Activated T-cell treated with anti-CD3 and anti-CD28 coated beads for 4 hours (primary cell): ENCODE measurements at regions not wholly inside any gene's neighbourhood (a gene's known extent, or its start where the extent isn't known, plus 50 kb on each side); places are given as distances from the start of the nearest gene placed in this dataset.

Experiments used
- DNase-seq: peaks from one replicate; pipeline ENCODE4 v3.0.0-alpha.2; 2020

DNA sequence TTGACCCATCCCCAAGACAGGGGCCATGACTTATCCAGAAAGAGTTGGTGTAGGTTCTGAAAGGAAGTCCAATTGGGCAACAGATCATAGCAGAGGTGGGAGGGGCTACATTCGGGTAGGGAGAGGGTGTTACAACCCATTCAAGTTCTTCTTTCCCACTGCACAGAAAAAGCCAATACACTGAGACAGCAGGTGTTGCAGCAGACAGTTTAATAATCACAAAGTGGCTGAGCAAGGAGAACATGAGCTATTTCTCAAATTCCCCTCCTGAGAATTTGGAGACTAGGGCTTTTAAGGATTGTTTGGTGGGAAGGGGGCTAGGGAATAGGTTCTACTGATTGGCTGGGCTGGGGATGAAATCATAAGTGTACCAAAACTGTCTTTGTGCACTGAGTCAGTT is 328.4 kb upstream of the POU3F1 start:
- no peak for DNase-seq

DNA sequence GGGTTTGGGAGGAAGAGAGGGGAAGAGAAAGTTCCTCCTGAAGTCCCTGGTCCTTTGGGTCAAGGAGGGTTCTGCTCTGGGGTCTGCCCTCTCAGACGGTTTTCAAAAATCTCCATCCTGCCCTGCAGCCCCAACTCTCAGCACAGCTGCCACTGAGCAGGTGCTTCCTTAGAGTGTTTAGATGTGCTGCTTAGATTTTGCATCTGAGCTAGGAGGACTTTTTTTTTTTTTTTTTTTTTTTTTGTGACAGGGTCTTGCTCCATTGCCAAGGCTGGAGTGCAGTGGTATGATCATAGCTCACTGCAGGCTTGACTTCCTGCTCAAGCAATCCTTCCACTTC is 324.9 kb upstream of the POU3F1 start:
- DNase-seq, result no peak

DNA sequence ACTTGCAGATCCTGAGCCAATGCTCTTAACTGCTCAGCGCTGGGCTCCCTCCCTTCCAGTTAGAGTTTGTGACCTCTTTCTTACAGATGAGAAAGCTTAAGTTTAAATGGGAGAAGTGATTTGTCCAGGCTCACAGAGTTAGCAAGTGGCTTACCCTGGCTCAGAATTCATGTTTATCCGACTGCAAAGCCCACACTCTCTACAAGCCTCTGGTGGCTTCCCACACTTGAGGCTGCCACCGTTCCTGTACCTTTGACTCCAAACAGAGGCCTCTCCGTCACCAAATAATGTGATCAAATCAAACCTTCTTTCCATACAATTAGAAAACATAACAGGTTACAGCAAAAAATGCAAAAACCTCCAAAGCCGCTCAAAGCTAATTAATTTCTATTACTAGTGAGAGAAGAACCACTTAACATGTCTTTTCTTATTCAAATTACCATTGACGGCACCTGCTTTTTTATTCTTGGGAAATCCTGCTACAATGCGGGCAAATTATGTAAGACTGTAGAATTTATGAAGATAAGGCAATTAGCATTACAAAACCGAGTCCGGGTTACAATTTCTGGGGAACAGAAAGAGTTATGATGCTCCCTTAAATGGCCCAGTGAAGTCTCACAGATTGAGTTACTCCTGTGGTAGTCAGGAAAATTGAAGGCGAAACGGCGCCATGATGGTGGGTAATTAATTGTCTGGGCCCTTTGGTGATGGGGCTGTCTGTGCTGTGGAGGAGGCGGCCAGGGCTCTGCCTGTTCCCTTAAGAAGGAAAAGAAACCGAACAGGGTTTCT is 324.3 kb upstream of the POU3F1 start:
- no peak for DNase-seq

DNA sequence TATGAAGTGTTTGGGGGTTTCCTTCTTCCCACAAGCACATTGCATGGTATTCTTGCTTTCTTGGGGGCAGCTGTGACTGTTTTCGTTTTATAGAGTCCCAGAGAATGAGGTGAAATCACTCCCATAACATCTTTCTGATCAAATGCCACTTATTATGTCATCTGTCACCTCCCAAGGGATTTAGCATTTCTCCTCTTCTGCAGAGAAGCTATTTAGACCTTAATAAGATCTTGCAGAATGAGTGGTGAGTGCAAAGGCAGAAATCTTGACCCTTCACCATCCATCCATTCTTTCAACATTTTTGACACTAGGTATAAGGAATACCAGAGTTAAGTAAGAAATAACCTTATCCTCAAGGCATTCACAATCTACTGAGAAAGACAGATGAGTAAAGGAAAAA is 318.6 kb upstream of the POU3F1 start:
- DNase-seq, result no peak

DNA sequence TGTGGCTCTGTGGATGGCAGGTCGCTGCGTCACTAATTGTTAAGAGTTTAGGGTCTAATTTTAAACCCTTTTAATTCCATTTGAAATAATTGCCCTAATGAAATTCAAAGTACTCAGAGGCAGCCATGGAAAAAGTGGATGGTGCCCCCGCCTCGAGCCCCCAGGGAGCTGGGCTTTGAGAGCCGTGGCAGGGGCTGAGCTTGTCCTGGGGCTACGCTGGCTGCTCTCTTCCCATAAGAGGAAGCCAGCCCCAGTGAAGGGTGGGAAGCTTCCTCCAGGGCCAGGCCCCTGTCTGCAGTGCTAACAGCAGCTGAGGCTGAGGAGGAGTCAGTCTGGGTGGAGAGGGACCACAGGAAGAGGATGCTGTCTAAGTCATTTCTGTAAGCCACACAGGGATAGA is 315.0 kb upstream of the POU3F1 start:
- DNase-seq, result no peak

DNA sequence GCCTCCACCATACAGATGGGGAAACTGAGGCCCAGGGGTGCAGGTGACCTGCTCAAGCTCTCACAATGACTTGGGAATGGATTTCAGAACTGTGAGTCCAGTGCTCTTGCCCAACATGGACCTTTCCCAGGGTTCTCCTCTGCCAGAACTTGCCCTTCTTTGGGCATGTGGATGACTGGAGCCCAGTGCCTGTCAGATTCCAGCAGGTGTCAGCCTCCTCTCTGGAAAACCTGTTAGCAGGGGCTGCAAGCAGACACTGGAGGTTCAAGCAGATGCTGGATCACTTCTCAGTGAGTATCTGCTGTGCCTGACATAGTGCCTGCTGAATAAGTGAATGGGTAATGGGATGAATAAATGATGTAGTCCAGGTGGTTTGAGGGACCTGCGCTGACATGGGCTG is 314.2 kb upstream of the POU3F1 start:
- no peak for DNase-seq

DNA sequence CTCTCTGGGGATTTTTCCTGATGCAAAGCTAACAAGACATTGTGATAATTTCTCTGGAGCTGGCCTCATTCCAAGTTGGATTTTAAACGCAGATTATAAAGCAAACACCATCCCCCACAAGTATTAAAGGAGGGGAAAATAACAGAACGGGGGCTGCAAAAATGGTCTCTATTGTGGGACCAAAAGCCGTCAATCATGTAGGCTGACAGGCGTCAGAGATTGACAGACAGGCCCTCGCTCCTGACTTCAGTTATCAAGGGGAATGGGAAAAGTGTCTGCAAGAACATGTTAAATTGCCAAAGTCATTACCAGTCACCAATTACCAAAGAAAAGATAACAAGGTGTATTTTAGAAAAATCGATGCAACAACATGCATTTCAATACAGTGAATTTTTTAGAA is 307.4 kb upstream of the POU3F1 start:
- DNase-seq, result no peak

DNA sequence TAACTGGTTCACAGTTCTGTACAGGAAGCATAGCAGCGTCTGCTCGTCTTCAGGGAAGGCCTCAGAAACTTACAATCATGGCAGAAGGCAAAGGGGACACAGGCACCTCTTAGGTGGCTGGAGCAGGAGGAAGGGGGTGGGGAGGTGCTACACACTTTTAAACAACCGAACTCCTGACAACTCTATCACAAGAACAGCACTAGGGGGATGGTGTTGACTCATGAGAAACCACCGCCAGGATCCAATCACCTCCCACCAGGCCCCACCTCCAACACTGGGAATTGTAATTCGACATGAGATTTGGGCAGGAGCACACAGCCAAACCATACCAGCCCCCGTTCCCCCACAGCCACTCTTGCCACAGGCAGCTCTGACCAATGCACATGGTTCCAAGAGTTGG is 306.3 kb upstream of the POU3F1 start:
- no peak for DNase-seq

DNA sequence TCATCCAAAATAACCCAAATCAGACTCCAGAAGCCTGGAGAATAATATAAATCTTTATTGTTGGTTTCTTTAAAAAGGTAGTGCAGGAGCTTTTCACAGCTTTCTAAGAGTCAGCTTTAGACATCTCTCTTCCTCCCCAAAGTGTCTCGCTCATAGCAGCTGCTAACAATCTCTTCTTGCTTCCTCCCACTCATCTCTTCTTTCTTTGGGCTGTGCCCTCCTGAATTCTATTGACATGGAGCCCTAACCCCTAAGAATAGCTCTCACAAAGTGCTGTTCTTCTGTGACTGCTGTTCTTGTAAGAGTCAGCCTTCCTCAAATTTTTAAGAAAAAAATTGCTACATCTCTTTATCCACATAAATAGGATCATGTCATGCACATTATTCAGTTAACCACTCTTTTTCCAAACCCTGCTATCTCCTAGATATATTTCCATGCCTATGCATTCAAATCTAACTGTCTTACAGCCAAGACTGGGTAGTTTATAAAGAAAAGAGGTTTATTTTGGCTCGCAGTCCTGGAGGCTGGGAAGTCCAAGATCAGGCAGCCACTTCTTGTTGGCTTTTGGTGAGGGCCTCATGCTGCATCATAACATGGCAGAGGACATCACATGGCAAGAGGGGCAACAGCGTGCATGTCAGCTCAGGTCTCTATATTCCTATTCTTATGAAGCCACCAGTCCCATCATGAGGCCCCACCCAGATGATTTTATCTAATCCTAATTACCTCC is 301.0 kb upstream of the POU3F1 start:
- DNase-seq, result no peak

DNA sequence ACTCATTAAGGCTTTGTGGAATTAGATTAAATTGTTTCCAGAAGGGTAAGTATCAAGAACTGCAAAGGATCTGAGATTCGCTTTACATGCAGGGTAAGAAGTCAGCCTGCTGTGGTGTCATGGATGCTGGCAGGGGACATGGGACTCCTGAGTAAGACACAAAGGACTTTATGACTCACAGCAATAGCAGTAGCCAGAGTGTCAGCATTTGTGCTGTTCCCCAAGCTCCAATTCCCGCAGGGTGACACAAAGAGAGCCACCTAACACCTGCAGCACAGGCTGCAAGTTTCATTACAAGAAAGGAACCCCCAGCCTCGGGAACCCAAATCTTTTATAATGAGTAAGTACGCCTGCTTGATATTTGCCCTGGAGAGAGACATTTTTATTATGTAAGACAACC is 298.1 kb upstream of the POU3F1 start:
- DNase-seq, result no peak

DNA sequence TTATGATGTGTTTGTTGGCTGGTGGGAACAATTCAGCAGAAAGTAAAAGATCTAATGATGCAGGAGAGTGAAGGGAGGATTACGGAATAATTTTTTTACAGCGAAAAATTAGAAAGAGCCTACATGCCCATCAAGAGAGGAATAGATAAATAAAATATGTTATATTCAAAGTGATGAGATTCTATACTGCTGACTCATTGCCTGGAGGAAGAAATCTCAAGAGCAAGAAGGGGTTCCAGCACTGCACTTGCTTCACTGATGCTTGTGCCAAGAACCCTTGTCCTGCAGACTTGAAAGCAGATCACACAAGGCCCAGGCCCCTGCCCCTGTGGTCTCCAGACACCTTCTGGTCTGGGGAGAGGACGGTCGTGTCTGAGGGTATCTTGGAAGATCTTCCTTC is 295.1 kb upstream of the POU3F1 start:
- no peak for DNase-seq

DNA sequence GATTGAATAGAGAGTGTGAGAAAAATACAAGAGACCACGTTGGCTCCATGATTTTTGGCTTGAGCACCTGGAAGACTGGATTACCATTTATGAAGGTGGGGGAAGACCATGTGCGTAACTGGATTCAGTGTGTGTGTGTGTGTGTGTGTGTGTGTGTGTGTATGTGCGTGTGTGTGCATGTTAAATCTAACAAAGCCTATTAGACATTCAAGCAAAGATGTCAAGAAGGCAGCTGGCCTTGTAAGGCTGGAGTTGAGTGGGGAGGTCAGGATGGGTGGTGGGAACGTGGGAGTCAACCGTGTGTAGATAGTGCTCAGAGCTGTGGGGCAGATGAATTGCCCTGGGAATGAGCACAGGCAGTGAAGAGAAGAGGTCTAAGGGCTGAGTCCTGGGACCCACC is 293.8 kb upstream of the POU3F1 start:
- DNase-seq, result no peak

DNA sequence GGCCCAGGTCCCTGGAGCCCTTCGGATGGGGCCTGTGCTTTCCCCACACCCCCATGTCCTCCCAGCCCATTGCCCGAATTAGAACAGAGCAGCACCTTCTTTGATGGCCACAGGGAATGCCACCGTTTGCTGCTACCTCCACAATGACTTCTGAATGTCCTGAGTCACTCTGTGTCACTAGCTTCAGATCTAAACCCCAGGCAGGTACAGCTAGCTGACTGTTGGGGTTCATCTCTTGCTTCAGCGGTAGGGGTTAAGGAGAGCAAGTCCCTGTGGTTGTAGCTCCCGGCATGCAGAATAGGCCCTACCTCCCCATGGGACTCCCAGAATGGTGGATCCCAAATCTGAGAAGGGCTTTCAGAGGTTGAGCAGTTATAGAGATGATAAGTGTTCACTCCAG is 291.1 kb upstream of the POU3F1 start:
- DNase-seq, result no peak

DNA sequence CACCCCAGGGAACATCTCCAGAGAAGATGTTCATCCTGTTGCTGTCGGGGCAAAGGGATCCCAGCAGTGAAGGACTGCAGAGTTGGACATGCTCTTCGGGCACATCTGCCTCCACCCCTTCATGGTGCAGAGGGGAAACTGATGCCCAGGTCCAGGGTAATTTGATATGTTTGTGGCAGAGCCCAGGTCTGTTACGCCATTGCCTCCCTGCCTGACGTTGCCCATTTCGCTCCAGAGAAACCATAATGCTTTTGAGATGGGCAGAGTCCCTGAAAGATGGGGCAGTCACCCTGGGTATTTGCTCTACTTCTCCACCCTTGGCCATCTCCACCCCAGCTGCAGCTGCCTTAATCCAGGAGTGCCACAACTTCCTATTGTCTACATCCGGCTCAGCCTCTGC is 290.4 kb upstream of the POU3F1 start:
- DNase-seq, result no peak

DNA sequence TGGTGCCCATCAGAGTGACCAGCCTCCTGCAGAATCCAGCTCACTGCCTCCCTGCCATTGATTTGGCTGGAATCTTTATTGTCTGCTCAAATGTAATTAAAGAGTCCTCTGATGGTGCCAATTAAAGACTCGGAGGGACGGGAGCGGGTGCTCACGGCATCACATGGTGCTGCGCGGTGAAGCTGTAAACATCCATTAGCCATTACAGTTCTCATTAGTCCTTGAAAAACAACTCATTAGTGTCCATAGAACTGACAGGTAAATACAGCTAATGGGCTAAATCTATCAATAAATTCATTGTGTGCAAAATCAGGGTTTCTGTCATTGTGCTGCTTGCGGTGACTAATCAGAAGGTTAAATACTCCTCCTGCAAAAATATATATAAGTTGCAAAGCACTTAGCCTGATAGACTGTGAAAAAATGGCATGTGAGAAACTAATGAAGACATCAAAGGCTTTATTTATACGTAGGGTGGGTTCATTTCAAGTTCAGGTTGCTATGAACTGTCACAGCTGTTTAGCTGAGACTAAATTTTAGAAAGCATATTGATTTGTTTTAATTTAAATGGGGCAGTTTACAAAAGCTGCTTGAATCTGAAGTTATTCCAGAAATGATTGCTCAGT is 289.8 kb upstream of the POU3F1 start:
- DNase-seq, result no peak

DNA sequence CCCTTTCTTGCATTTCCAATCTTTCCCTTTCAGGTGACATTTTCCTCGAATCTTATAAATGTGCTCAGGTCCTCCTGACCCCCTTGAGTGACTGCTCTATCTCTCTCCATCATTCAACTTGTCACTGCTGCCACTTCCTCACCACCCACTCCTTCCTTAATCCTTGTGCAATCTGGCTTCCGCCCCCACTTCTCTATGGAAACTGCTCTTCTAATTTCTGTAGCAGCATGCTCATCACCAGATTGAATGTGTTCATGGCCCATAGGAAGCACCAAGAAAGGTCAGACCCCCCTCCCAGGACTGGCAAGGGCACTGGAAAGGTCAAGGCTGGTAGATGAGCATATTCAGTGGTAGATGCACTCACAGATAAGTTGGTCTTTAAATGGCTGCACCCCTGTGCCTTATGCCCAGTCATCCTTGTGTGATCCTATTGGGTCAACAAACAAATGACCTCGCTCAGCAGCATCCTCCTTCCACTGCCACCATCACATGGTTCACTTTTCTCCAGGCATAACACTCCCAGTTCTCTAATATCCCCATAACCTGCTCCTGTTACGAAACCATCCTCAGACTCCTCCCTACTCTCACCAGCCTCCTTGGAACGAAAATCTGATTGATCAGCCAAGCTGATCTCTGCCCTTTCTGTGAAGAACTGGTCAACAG is 288.5 kb upstream of the POU3F1 start:
- DNase-seq, result no peak

DNA sequence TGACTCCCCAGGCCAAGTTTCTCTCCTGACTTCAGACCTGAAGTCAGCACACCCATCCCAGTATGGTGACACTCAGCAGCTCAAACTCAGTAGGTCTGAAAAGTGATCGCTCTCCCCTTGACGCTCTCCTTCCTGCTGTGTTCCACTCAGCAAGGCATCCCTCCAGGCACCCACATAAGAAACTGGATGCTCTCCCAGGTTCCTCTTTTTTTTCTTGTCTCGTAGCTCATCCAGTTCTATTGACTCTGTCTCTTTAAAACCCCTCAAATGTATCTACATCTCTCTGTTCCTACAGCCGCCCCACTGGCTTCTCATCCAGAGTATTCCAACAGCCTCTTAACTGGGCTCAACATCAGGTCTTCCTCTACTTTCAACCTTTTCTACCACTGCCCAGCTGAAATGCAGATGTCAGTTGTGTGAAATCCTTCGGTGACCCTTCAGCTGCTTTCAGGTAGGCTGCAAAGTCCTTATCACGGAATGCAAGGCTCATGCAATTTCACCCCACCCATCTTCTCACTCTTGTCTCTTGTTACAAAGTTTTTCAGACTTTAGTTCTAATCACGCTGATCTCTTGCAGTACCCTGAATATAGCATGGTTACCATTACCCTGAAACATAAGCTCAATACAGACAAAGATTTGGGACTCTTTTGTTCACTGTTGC is 286.2 kb upstream of the POU3F1 start:
- no peak for DNase-seq

DNA sequence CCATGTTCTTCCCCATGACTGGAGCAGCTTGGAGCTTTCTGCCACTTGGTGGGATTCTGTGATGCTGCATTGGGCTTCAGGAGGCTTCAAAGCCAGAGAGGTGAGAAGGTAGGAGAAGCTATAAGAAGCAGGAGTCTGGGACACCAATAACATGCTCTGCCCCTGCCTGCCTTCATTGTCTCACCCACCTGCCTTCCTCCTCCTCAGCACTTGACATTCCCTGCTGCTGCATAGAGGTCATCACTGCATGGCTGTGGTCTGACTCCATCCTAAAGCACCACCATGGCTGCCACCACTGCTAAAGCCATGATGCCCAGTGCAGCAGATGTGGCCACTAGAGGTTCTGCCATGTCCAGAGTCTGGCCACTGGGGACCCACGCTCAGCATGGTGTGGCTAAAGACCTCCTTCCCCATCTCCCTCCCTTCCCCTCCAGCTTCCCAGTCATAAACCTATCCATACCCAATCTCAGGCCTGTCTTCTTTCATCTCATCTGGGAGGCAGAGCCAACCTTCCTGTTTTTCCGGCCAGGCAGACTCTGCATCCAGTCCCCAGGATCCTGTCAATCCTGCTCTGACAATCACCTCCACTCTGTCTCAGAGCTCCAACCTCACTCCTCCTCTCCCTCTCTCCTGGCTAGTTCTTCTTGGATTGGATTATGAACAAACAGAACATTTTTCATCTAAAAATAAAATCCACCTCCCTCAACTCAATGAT is 285.1 kb upstream of the POU3F1 start:
- DNase-seq, result no peak

DNA sequence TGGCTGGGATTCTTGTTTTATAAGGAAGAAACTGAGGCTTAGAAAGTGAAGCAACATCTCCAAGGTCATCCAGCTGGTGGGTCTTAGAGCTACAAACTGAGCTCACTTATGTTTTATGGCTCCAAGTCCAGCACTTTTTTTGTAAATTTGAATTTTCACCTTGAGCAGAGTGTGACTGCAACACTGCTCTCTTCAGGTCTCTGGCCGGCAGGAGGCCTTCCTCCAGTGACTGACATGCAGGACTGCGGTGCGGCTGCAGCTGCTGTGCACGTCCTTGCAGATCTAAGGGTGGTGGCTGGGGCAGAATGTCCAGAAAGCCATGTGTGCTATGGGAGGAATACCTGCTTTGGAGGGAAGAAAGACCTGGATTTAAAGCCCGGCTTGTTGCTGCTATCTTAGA is 284.2 kb upstream of the POU3F1 start:
- no peak for DNase-seq

DNA sequence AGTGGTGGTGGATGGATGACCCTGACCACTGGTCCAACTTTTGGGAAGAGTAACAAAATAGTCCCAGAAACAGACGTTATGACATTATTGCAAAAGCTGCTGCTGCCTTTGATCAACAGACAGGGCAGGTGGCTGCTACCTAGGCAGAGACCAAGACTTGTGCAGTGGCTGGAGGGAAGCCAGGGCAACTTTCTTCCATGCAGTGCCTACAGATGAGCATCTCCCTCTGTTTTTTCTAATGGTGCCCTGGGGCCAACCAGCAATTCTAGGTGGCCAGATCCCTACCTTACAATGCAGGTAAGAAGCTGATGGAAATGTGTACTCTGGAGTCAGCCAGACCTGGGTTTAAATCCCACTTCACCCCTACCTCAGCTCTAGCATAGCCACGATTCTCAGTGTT is 283.1 kb upstream of the POU3F1 start:
- DNase-seq, result no peak

DNA sequence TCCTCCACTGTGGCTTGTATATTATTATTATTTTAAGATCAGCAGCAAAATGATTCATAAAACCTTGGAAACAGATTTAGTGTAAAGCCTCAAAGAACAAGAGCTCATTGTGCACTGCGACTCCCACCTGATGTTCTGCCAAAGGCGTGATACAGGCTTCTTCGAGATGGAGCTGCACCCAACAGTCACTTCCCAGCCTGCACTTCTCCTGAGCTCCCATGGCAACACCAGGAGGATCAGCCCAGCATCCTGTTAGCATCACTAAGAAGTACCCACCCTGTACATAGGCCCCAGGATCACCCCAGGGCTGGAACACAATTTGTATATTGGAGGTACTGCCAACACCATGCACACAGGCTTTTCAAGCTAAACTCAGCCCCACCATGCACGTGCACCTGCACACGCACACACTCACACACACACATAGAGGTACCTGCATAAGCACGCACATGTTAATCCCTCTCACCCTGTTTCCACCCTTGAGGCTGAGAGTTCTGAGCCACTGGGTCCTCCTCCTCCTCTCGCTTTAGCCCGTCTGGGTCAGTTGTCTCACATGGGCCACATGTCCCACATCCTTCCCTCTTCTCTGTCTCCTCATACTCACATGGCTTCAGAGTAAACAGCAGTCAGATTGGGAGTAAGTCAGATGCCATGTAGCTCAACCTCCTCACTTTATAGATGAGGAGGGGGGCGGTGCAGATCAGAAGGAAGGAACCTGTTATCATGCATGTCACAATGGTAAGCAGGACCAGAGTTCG is 281.9 kb upstream of the POU3F1 start:
- no peak for DNase-seq

DNA sequence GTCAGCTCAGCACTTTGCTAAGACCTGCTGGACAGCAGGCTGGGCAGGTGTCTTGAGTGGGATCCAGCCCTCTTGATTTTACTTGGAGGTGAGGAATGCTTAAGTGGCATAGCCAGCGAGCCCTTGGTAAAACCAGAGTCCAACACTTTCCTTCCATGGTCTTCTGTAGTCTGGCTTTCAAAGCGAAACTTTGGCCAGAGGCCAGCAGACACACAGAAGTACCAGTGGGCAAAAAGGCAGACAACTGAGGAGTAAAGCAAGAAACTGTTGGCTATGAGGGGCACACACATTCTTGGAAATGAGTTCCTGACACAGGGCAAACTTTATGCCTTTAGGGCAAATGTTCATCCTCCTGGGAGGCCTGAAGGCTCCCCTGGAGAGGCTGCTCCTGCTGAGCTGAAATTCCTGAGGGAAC is 281.0 kb upstream of the POU3F1 start:
- DNase-seq, result no peak
